IMR-90 (cell line): ENCODE measurements at regions not wholly inside any gene's neighbourhood (a gene's known extent, or its start where the extent isn't known, plus 50 kb on each side); places are given as distances from the start of the nearest gene placed in this dataset.
A peak's percentile ranks its signal among the peaks of the same experiment; 100 is the strongest.

ENCODE experiments used
- ATAC-seq: fragments of 200-7000 bp; cut with Tn5 transposase; 2 replicates; pipeline ENCODE4 v1.9.1; 2020; ENCODE audit warnings: low read depth, mild to moderate bottlenecking, moderate library complexity
- BruUV-seq: library from RNA; stranded (reverse); fragments of 400-500 nt; replicated peaks from 2 replicates; lab custom pipeline; 2021; lab: Mats Ljungman, UMichigan
- CTCF ChIA-PET: fragments of 300-600 bp; formaldehyde crosslinking; extraction: SDS; loops from one replicate; lab custom pipeline; 2021; ENCODE audit warnings: antibody characterized with exemption; lab: Yijun Ruan, JAX
- POLR2A ChIA-PET: fragments of 300-600 bp; sonication (Branson Sonifier 250); formaldehyde crosslinking; loops from one replicate; lab custom pipeline; 2022; ENCODE audit warnings: antibody characterized with exemption; ENCODE audit not compliant: unreplicated experiment; lab: Charles Lee
- DNase-seq: peaks from one replicate; pipeline ENCODE4 v3.0.0; 2013
- H2AFZ ChIP-seq: replicated peaks from 2 replicates; pipeline ENCODE3; 2013; ENCODE audit warnings: low read length, mild to moderate bottlenecking; ENCODE audit not compliant: poor library complexity
- H2AK5ac ChIP-seq: 2 replicates; pipeline ENCODE4 v1.6.1; 2013; ENCODE audit warnings: low read depth, low read length, inconsistent platforms
- H2AK9ac ChIP-seq: replicated peaks from 2 replicates; pipeline ENCODE3; 2013; ENCODE audit warnings: mild to moderate bottlenecking, low read depth, low read length, moderate library complexity; ENCODE audit not compliant: poor library complexity
- H2BK120ac ChIP-seq: 2 replicates; pipeline ENCODE4 v1.6.1; 2013; ENCODE audit warnings: low read depth, low read length, inconsistent platforms
- H2BK15ac ChIP-seq: 3 replicates; pipeline ENCODE4 v1.6.1; 2013; ENCODE audit warnings: low read depth, low read length, inconsistent platforms
- H2BK20ac ChIP-seq: 2 replicates; pipeline ENCODE4 v1.6.1; 2013; ENCODE audit warnings: low read depth, mild to moderate bottlenecking, inconsistent platforms, low read length, moderate library complexity
- H2BK5ac ChIP-seq: 2 replicates; pipeline ENCODE4 v1.6.1; 2013; ENCODE audit warnings: mild to moderate bottlenecking, low read depth, low read length, inconsistent platforms; ENCODE audit not compliant: poor library complexity, severe bottlenecking
- H3K14ac ChIP-seq: replicated peaks from 2 replicates; pipeline ENCODE4 v1.6.1; 2013; ENCODE audit warnings: low read depth, low read length, inconsistent platforms
- H3K18ac ChIP-seq: 2 replicates; pipeline ENCODE4 v1.6.1; 2013; ENCODE audit warnings: low read depth, low read length, control low read depth
- H3K23ac ChIP-seq: 2 replicates; pipeline ENCODE4 v1.6.1; 2013; ENCODE audit warnings: low read depth, low read length, inconsistent platforms
- H3K27ac ChIP-seq: 2 replicates; pipeline ENCODE4 v1.5.1; 2013; ENCODE audit warnings: mild to moderate bottlenecking, control low read depth, low read length; ENCODE audit not compliant: insufficient read depth
- H3K27me3 ChIP-seq: 2 replicates; pipeline ENCODE4 v1.6.1; 2013; ENCODE audit warnings: low read length; ENCODE audit not compliant: control insufficient read depth, insufficient read depth
- H3K36me3 ChIP-seq: 2 replicates; pipeline ENCODE4 v1.6.1; 2013; ENCODE audit warnings: low read length, mixed read lengths; ENCODE audit not compliant: control insufficient read depth, insufficient read depth
- H3K4ac ChIP-seq: 2 replicates; pipeline ENCODE4 v1.6.1; 2013; ENCODE audit warnings: low read depth, low read length, inconsistent platforms
- H3K4me1 ChIP-seq: 2 replicates; pipeline ENCODE4 v1.6.1; 2013; ENCODE audit warnings: low read length, mixed read lengths; ENCODE audit not compliant: control insufficient read depth, insufficient read depth
- H3K4me2 ChIP-seq: 2 replicates; pipeline ENCODE4 v1.6.1; 2013; ENCODE audit warnings: low read depth, mild to moderate bottlenecking, control low read depth, low read length, moderate library complexity
- H3K4me3 ChIP-seq: 2 replicates; pipeline ENCODE4 v1.5.1; 2013; ENCODE audit warnings: low read depth, mild to moderate bottlenecking, control low read depth, low read length, moderate library complexity; ENCODE audit not compliant: insufficient read depth
- H3K56ac ChIP-seq: 2 replicates; pipeline ENCODE4 v1.6.1; 2013; ENCODE audit warnings: low read length, inconsistent platforms; ENCODE audit not compliant: insufficient read depth; ENCODE audit errors: extremely low read depth
- H3K79me1 ChIP-seq, 2 experiments: 2 replicates each; pipeline ENCODE4 v1.6.1; 2013; ENCODE audit warnings: low read length in 2 of 2, inconsistent platforms in 1 of 2, low read depth in 1 of 2
- H3K9ac ChIP-seq: 2 replicates; pipeline ENCODE4 v1.6.1; 2013; ENCODE audit warnings: low read depth, low read length, control low read depth
- H3K9me1 ChIP-seq: 2 replicates; pipeline ENCODE4 v1.6.1; 2013; ENCODE audit warnings: low read length, inconsistent platforms; ENCODE audit not compliant: insufficient read depth
- H3K9me3 ChIP-seq: 2 replicates; pipeline ENCODE4 v1.6.1; 2013; ENCODE audit warnings: low read length; ENCODE audit not compliant: control insufficient read depth, insufficient read depth
- H4K20me1 ChIP-seq: 2 replicates; pipeline ENCODE4 v1.6.1; 2013; ENCODE audit warnings: low read length, inconsistent platforms; ENCODE audit not compliant: insufficient read depth
- H4K5ac ChIP-seq: 2 replicates; pipeline ENCODE4 v1.6.1; 2013; ENCODE audit warnings: mild to moderate bottlenecking, low read depth, low read length, control low read depth
- H4K8ac ChIP-seq, 2 experiments: 2 replicates each; pipeline ENCODE4 v1.6.1; 2013; ENCODE audit warnings: low read depth in 2 of 2, low read length in 2 of 2, control low read depth in 1 of 2, inconsistent platforms in 1 of 2
- H4K91ac ChIP-seq: 2 replicates; pipeline ENCODE4 v1.6.1; 2013; ENCODE audit warnings: low read depth, low read length, inconsistent platforms; ENCODE audit not compliant: insufficient read depth
- BHLHE40 ChIP-seq: fragments of 150-350 bp; IDR thresholded peaks from 2 replicates; pipeline ENCODE4 v1.6.1; 2016; ENCODE audit warnings: mild to moderate bottlenecking, low read depth, low read length
- CEBPB ChIP-seq: IDR thresholded peaks from 2 replicates; pipeline ENCODE4 v1.6.1; 2012; ENCODE audit warnings: low read depth, low read length, improper control_type of control experiment
- FOS ChIP-seq: fragments of 150-350 bp; IDR thresholded peaks from 2 replicates; pipeline ENCODE4 v1.6.1; 2016; ENCODE audit warnings: low read depth, low read length
- MAZ ChIP-seq: IDR thresholded peaks from 2 replicates; pipeline ENCODE4 v1.6.1; 2012; ENCODE audit warnings: low read depth, mild to moderate bottlenecking, low read length, improper control_type of control experiment, moderate library complexity, borderline replicate concordance
- WGBS, 2 experiments: methylation state at CpG; one replicate each; pipeline versions ENCODE4 v1.1.5 to v1.1.7; 2013; ENCODE audit warnings: missing lambda C conversion rate in 2 of 2; ENCODE audit not compliant: insufficient read length in 1 of 2; ENCODE audit errors: extremely low coverage in 2 of 2; 5-methylcytosine and 5-hydroxymethylcytosine counted together
- dilution Hi-C: fragments of 300-500 bp; cut with HindIII; formaldehyde crosslinking; loops from one replicate; pipeline ENCODE4 v1.14.3; 2018; ENCODE audit warnings: low sequenced_read_pairs; ENCODE audit not compliant: unreplicated experiment
- in situ Hi-C: fragments of 300-500 bp; cut with MboI; formaldehyde crosslinking; loops from 3 replicates; pipeline ENCODE4 v1.14.3; 2019; ENCODE audit warnings: low sequenced_read_pairs, inconsistent platforms, mixed read lengths
- intact Hi-C: fragments of 100-400 bp; cut with micrococcal nuclease; formaldehyde crosslinking; loops from 2 replicates; pipeline ENCODE4 v1.10.0; 2022
- TF ChIP-seq, protein P1 (sequence below): fragments of 150-350 bp; IDR thresholded peaks from 2 replicates; pipeline ENCODE4 v1.6.1; 2017; ENCODE audit warnings: mild to moderate bottlenecking, antibody characterized with exemption, low read length, low read depth
- TF ChIP-seq, protein P2 (sequence below): conservative IDR thresholded peaks from 2 replicates; pipeline ENCODE4 v1.5.1; 2012; ENCODE audit warnings: mild to moderate bottlenecking, low read depth, low read length, improper control_type of control experiment

DNA sequence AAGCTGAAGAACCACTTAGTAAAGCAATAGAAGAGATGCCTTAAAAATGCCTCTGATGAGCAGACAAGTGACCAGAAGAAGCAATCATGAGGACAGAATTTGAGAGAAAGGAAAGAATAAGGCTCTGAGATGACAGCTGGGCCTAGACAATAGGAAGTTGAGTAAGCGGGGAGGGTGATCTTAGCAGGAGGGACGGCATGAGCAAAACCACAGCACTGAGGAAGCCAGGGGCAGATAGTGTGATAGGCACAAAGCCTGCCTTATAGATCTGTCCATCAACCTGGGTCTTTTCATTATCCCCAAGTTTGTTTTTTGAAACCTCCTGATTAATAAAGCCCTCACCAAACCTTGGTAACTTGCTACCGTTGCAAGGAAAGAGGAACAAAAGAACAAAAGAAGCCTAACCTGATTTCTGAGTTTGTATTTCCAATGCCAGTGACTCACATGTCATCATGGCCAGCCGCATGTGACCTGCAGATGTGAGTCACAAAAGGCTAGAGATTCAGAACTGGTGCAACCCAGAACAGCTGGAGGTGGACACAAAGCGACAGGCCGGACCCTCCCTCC, 55.7 kb upstream of the PPARGC1A start:
- peak overlapping the region; percentile 69; the same call in 1 of the 2 replicates for H3K4ac ChIP-seq
- no peaks in the 10 kb centered on the region for H3K27me3 ChIP-seq
- ChIA-PET POLR2A (interaction anchor here (0.6 kb wide), 2 partner anchors 9 to 23 kb away, joined by 4 read pairs; no protein-coding TSS in a partner anchor), CTCF (interaction anchor here (0.6 kb wide), 1 partner anchor 477 kb away, joined by 6 read pairs; no protein-coding TSS in a partner anchor)
- WGBS, 2 experiments = 22% methylated on average over 1 of the region's 6 CpGs; no CpG with 5 or more reads in 1 of the 2 experiments
- H2AK9ac ChIP-seq = no peak overlapping the region
- DNase-seq (peak; percentile 86), ATAC-seq (peak; percentile 89)
- H3K4me2 ChIP-seq = peak overlapping the region; percentile 45; the same call in 1 of the 2 replicates
- no peaks in the 10 kb centered on the region for H3K9me3 ChIP-seq
- peak overlapping the region; percentile 82; the same call in 1 of the 2 replicates for H3K23ac ChIP-seq
- H4K20me1 ChIP-seq = no peaks in the 10 kb centered on the region
- no peak overlapping the region for H4K91ac ChIP-seq
- H3K27ac ChIP-seq = peak overlapping the region; percentile 35
- H3K18ac ChIP-seq = peak overlapping the region; percentile 47; the same call in 1 of the 2 replicates
- no peaks in the 10 kb centered on the region; the same call in 1 of the 2 replicates for H3K4me1 ChIP-seq
- dilution Hi-C loops = no loop called here
- peak; percentile 84 for TF ChIP-seq BHLHE40
- TF ChIP-seq FOS = peak; percentile 75
- TF ChIP-seq CEBPB = peak; percentile 61
- TF ChIP-seq, protein P1, sequence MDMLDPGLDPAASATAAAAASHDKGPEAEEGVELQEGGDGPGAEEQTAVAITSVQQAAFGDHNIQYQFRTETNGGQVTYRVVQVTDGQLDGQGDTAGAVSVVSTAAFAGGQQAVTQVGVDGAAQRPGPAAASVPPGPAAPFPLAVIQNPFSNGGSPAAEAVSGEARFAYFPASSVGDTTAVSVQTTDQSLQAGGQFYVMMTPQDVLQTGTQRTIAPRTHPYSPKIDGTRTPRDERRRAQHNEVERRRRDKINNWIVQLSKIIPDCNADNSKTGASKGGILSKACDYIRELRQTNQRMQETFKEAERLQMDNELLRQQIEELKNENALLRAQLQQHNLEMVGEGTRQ = peak; percentile 85
- TF ChIP-seq, protein P2, sequence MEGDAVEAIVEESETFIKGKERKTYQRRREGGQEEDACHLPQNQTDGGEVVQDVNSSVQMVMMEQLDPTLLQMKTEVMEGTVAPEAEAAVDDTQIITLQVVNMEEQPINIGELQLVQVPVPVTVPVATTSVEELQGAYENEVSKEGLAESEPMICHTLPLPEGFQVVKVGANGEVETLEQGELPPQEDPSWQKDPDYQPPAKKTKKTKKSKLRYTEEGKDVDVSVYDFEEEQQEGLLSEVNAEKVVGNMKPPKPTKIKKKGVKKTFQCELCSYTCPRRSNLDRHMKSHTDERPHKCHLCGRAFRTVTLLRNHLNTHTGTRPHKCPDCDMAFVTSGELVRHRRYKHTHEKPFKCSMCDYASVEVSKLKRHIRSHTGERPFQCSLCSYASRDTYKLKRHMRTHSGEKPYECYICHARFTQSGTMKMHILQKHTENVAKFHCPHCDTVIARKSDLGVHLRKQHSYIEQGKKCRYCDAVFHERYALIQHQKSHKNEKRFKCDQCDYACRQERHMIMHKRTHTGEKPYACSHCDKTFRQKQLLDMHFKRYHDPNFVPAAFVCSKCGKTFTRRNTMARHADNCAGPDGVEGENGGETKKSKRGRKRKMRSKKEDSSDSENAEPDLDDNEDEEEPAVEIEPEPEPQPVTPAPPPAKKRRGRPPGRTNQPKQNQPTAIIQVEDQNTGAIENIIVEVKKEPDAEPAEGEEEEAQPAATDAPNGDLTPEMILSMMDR = no peak
- TF ChIP-seq MAZ = no peak
- H2BK5ac ChIP-seq = peak overlapping the region; percentile 79
- no peak overlapping the region for H3K4me3 ChIP-seq
- no peaks in the 10 kb centered on the region; the same call in 1 of the 2 replicates for H3K9me1 ChIP-seq
- intact Hi-C loops = no loop called here
- H2BK15ac ChIP-seq = peak overlapping the region; percentile 45; the same call in 1 of the 3 replicates
- no TSS peak for BruUV-seq
- H3K79me1 ChIP-seq = no peaks in the 10 kb centered on the region
- peak overlapping the region; percentile 38 for H4K5ac ChIP-seq
- peak overlapping the region; percentile 95 for H2BK120ac ChIP-seq
- no peak overlapping the region for H2AK5ac ChIP-seq
- H4K8ac ChIP-seq = peak overlapping the region; percentile 11 to 48; a peak in 3 of 4 replicates
- peak overlapping the region; percentile 54 for H2AFZ ChIP-seq
- in situ Hi-C loops = no loop called here
- H3K9ac ChIP-seq = no peak overlapping the region
- no peaks in the 10 kb centered on the region for H3K36me3 ChIP-seq
- peak overlapping the region; percentile 87 for H2BK20ac ChIP-seq
- no peak overlapping the region; the same call in 1 of the 2 replicates for H3K56ac ChIP-seq
- H3K14ac ChIP-seq = 0 out of 2 replicates have a peak overlapping the region, but pooled peaks have one; percentile 73
